HEK293 (cell line): ENCODE measurements at regions not wholly inside any gene's neighbourhood (a gene's known extent, or its start where the extent isn't known, plus 50 kb on each side); places are given as distances from the start of the nearest gene placed in this dataset.

Source experiments
- GFI1B ChIP-seq: fragments of 450-650 bp; formaldehyde crosslinking; IDR thresholded peaks from 2 replicates; pipeline ENCODE4 v1.5.1; 2016; ENCODE audit warnings: missing biosample characterization, missing genetic modification characterization
- PATZ1 ChIP-seq: fragments of 450-650 bp; formaldehyde crosslinking; IDR thresholded peaks from 2 replicates; pipeline ENCODE4 v1.5.1; 2016; ENCODE audit warnings: missing biosample characterization, missing genetic modification characterization
- TCF7L2 ChIP-seq: IDR thresholded peaks from 2 replicates; pipeline ENCODE4 v1.6.1; 2011; ENCODE audit warnings: low read depth, mild to moderate bottlenecking, inconsistent platforms, low read length, moderate library complexity, borderline replicate concordance
- YY1 ChIP-seq: fragments of 450-650 bp; formaldehyde crosslinking; IDR thresholded peaks from 2 replicates; pipeline ENCODE4 v1.5.1; 2018; ENCODE audit warnings: missing biosample characterization, missing genetic modification characterization
- ZNF24 ChIP-seq: fragments of 450-650 bp; formaldehyde crosslinking; IDR thresholded peaks from 2 replicates; pipeline ENCODE4 v1.5.1; 2016; ENCODE audit warnings: missing biosample characterization, missing genetic modification characterization
- ZNF416 ChIP-seq: fragments of 450-650 bp; formaldehyde crosslinking; IDR thresholded peaks from 2 replicates; pipeline ENCODE4 v1.5.1; 2016; ENCODE audit warnings: missing biosample characterization, missing genetic modification characterization
- ZNF529 ChIP-seq: fragments of 450-650 bp; formaldehyde crosslinking; IDR thresholded peaks from 2 replicates; pipeline ENCODE4 v1.5.1; 2017; ENCODE audit warnings: missing genetic modification characterization, missing biosample characterization; ENCODE audit not compliant: insufficient replicate concordance
- ZNF623 ChIP-seq: fragments of 450-650 bp; formaldehyde crosslinking; IDR thresholded peaks from 2 replicates; pipeline ENCODE4 v1.5.1; 2016; ENCODE audit warnings: missing biosample characterization, missing genetic modification characterization
- ZNF626 ChIP-seq: fragments of 450-650 bp; sonication (Bioruptor Pico); formaldehyde crosslinking; IDR thresholded peaks from 2 replicates; pipeline ENCODE4 v1.5.1; 2018; ENCODE audit warnings: missing biosample characterization, missing genetic modification characterization, inconsistent platforms
- ZNF707 ChIP-seq: fragments of 450-650 bp; formaldehyde crosslinking; IDR thresholded peaks from 2 replicates; pipeline ENCODE4 v1.5.1; 2016; ENCODE audit warnings: missing biosample characterization, missing genetic modification characterization
- TF ChIP-seq, protein P1 (sequence below): fragments of 450-650 bp; formaldehyde crosslinking; IDR thresholded peaks from 2 replicates; pipeline ENCODE4 v1.5.1; 2016; ENCODE audit warnings: missing biosample characterization, missing genetic modification characterization
- TF ChIP-seq, protein P2 (sequence below): fragments of 450-650 bp; formaldehyde crosslinking; IDR thresholded peaks from 2 replicates; pipeline ENCODE4 v1.5.1; 2016; ENCODE audit warnings: missing biosample characterization, missing genetic modification characterization
- TF ChIP-seq, protein P3 (sequence below): fragments of 450-650 bp; formaldehyde crosslinking; IDR thresholded peaks from 2 replicates; pipeline ENCODE4 v1.5.1; 2016; ENCODE audit warnings: missing biosample characterization, missing genetic modification characterization, low read depth

DNA sequence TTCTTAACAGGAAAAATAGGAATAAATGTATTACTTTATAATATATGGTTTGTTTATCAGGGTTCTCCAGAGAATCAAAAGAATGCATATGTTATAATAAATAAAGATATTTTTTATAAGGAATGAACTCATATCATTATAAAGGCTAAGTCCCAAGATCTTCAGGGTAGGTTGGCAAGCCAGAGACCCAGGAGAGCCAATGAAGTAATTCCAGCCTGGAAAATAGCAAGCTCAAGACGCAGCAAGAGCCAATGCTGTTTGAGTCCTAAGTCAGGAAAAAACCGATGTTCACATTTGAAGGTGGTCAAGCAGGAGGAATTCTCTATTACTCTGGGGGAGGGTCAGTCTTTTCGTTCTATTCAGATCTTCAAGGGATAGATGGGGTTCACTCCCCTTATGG, 490.0 kb downstream of the PCDH20 start:
- TF ChIP-seq GFI1B (no peak), ZNF24 (tag by site-specific recombination) (no peak), ZNF416 (tag by site-specific recombination) (no peak), YY1 (tag by site-specific recombination) (no peak), ZNF623 (tag by site-specific recombination) (no peak), ZNF707 (tag by site-specific recombination) (no peak), TCF7L2 (no peak), ZNF626 (tag by site-specific recombination) (no peak), PATZ1 (no peak), ZNF529 (tag by site-specific recombination) (no peak)
- TF ChIP-seq, protein P1, sequence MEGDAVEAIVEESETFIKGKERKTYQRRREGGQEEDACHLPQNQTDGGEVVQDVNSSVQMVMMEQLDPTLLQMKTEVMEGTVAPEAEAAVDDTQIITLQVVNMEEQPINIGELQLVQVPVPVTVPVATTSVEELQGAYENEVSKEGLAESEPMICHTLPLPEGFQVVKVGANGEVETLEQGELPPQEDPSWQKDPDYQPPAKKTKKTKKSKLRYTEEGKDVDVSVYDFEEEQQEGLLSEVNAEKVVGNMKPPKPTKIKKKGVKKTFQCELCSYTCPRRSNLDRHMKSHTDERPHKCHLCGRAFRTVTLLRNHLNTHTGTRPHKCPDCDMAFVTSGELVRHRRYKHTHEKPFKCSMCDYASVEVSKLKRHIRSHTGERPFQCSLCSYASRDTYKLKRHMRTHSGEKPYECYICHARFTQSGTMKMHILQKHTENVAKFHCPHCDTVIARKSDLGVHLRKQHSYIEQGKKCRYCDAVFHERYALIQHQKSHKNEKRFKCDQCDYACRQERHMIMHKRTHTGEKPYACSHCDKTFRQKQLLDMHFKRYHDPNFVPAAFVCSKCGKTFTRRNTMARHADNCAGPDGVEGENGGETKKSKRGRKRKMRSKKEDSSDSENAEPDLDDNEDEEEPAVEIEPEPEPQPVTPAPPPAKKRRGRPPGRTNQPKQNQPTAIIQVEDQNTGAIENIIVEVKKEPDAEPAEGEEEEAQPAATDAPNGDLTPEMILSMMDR = no peak
- TF ChIP-seq, protein P2, sequence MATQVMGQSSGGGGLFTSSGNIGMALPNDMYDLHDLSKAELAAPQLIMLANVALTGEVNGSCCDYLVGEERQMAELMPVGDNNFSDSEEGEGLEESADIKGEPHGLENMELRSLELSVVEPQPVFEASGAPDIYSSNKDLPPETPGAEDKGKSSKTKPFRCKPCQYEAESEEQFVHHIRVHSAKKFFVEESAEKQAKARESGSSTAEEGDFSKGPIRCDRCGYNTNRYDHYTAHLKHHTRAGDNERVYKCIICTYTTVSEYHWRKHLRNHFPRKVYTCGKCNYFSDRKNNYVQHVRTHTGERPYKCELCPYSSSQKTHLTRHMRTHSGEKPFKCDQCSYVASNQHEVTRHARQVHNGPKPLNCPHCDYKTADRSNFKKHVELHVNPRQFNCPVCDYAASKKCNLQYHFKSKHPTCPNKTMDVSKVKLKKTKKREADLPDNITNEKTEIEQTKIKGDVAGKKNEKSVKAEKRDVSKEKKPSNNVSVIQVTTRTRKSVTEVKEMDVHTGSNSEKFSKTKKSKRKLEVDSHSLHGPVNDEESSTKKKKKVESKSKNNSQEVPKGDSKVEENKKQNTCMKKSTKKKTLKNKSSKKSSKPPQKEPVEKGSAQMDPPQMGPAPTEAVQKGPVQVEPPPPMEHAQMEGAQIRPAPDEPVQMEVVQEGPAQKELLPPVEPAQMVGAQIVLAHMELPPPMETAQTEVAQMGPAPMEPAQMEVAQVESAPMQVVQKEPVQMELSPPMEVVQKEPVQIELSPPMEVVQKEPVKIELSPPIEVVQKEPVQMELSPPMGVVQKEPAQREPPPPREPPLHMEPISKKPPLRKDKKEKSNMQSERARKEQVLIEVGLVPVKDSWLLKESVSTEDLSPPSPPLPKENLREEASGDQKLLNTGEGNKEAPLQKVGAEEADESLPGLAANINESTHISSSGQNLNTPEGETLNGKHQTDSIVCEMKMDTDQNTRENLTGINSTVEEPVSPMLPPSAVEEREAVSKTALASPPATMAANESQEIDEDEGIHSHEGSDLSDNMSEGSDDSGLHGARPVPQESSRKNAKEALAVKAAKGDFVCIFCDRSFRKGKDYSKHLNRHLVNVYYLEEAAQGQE = no peak
- TF ChIP-seq, protein P3, sequence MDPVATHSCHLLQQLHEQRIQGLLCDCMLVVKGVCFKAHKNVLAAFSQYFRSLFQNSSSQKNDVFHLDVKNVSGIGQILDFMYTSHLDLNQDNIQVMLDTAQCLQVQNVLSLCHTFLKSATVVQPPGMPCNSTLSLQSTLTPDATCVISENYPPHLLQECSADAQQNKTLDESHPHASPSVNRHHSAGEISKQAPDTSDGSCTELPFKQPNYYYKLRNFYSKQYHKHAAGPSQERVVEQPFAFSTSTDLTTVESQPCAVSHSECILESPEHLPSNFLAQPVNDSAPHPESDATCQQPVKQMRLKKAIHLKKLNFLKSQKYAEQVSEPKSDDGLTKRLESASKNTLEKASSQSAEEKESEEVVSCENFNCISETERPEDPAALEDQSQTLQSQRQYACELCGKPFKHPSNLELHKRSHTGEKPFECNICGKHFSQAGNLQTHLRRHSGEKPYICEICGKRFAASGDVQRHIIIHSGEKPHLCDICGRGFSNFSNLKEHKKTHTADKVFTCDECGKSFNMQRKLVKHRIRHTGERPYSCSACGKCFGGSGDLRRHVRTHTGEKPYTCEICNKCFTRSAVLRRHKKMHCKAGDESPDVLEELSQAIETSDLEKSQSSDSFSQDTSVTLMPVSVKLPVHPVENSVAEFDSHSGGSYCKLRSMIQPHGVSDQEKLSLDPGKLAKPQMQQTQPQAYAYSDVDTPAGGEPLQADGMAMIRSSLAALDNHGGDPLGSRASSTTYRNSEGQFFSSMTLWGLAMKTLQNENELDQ (tag by site-specific recombination) = no peak
